Transverse colon (tissue), 4 donors: ENCODE measurements at regions not wholly inside any gene's neighbourhood (a gene's known extent, or its start where the extent isn't known, plus 50 kb on each side); places are given as distances from the start of the nearest gene placed in this dataset.

ENCODE experiments used
- DNase-seq: peaks from one replicate; pipeline ENCODE4 v3.0.0-alpha.2; 2019
- H3K27ac ChIP-seq, 4 donors: fragments of 200-600 bp; sonication (generic); 2 replicates each; pipeline ENCODE4 v1.5.1; 2016 to 2018; ENCODE audit warnings: inconsistent platforms in 4 of 4
- H3K27me3 ChIP-seq: fragments of 200-600 bp; sonication (generic); 2 replicates; pipeline ENCODE4 v1.5.1; 2017; ENCODE audit warnings: inconsistent platforms
- H3K36me3 ChIP-seq, 4 donors: fragments of 200-600 bp; sonication (generic); 2 replicates each; pipeline ENCODE4 v1.5.1; 2017 to 2019; ENCODE audit warnings: inconsistent platforms in 4 of 4
- H3K4me1 ChIP-seq, 4 donors: fragments of 200-600 bp; sonication (generic); 2 replicates each; pipeline ENCODE4 v1.5.1; 2017 to 2020; ENCODE audit warnings: inconsistent platforms in 4 of 4
- H3K4me3 ChIP-seq, 4 donors: fragments of 200-600 bp; sonication (generic); 1 replicate in 1 of 4; 2 replicates in 3 of 4; pipeline versions ENCODE4 v1.5.1 to v1.6.1; 2017 to 2019; ENCODE audit warnings: inconsistent platforms in 4 of 4
- H3K9me3 ChIP-seq, 2 donors: fragments of 200-600 bp; sonication (generic); 2 replicates each; pipeline ENCODE4 v1.5.1; 2017 to 2019; ENCODE audit warnings: inconsistent platforms in 2 of 2
- CTCF ChIP-seq, 5 experiments: fragments of 200-600 bp in 3 of 5; fragments of 450-650 bp in 2 of 5; sonication (generic) in 3 of 5; IDR thresholded peaks; 1 replicate in 2 of 5; 2 replicates in 3 of 5; pipeline ENCODE4 v1.5.1; 2016 to 2017; ENCODE audit warnings: antibody characterized with exemption in 5 of 5, inconsistent platforms in 3 of 5, mild to moderate bottlenecking in 2 of 5, moderate library complexity in 1 of 5
- EP300 ChIP-seq: sonication (generic); formaldehyde crosslinking; IDR thresholded peaks from one replicate; pipeline ENCODE4 v1.6.1; 2017; ENCODE audit warnings: antibody characterized with exemption, low read depth
- POLR2A ChIP-seq: fragments of 450-650 bp; IDR thresholded peaks from one replicate; pipeline ENCODE4 v1.6.1; 2016; ENCODE audit warnings: antibody characterized with exemption, mild to moderate bottlenecking, moderate library complexity
- POLR2AphosphoS5 ChIP-seq, 3 donors: sonication (generic); formaldehyde crosslinking; IDR thresholded peaks; one replicate each; pipeline ENCODE4 v1.6.1; 2016; ENCODE audit warnings: antibody characterized with exemption in 3 of 3
- WGBS, 2 donors: methylation state at CpG; one replicate each; pipeline ENCODE4 v1.1.5; 2018; ENCODE audit warnings: low coverage in 1 of 2; 5-methylcytosine and 5-hydroxymethylcytosine counted together
- in situ Hi-C, 4 donors: fragments of 200-750 bp; cut with MboI; loops; one replicate each; pipeline versions ENCODE4 v1.15.0 to v1.15.1; 2017; ENCODE audit warnings: low sequenced_read_pairs in 3 of 4, low pct_ligation_motif_present in 1 of 4, low pct_unique_long_range_greater_than_20kb in 1 of 4
- intact Hi-C: fragments of 100-400 bp; cut with DNase I; formaldehyde crosslinking; loops from one replicate; pipeline ENCODE4 v1.15.1; 2023; ENCODE audit warnings: low total_unique reads

GRCh38 chr19:27759896-27760295 is 1453.1 kb downstream of the UQCRFS1 start:
- peaks cover 3 to 14% of the 10 kb centered on the region in 2 donors for H3K9me3 ChIP-seq
- no peak overlapping the region for H3K27ac ChIP-seq
- in situ Hi-C loops (no loop called here), intact Hi-C loops (no loop called here)
- WGBS, 2 donors: 95% methylated on average over 6 of the region's 6 CpGs; no CpG with 5 or more reads in 1 of the 2 donors
- DNase-seq: no peak
- TF ChIP-seq EP300: no peak
- TF ChIP-seq CTCF (IDR thresholded peaks at IDR 0.05): no peak
- no peak for TF ChIP-seq POLR2AphosphoS5 (IDR thresholded peaks at IDR 0.05)
- TF ChIP-seq POLR2A: no peak
- no peaks in the 10 kb centered on the region for H3K27me3 ChIP-seq
- H3K4me3 ChIP-seq: no peak overlapping the region
- H3K4me1 ChIP-seq: no peaks in the 10 kb centered on the region
- H3K36me3 ChIP-seq: no peaks in the 10 kb centered on the region

- in situ Hi-C loops: no loop called here
- Histone ChIP-seq H3K4me3 (no peak overlapping the region), H3K27ac (no peak overlapping the region), H3K9me3 (peaks cover 3 to 10% of the 10 kb centered on the region in 2 donors), H3K27me3 (no peaks in the 10 kb centered on the region), H3K36me3 (no peaks in the 10 kb centered on the region), H3K4me1 (no peaks in the 10 kb centered on the region)
- no peak for DNase-seq
- TF ChIP-seq POLR2AphosphoS5 (IDR thresholded peaks at IDR 0.05): no peak
- TF ChIP-seq POLR2A: no peak
- no peak for TF ChIP-seq EP300
- TF ChIP-seq CTCF (IDR thresholded peaks at IDR 0.05): no peak
- intact Hi-C loops: no loop called here
- 73 to 78% methylated on average over 3 to 18 of the region's 18 CpGs for WGBS, 2 donors
Observed at GRCh38 chr19:27758626-27759505, 1454.1 kb downstream of the UQCRFS1 start.

- intact Hi-C loops: no loop called here
- Histone ChIP-seq H3K9me3 (no peaks in the 10 kb centered on the region), H3K36me3 (no peaks in the 10 kb centered on the region), H3K4me3 (no peak overlapping the region), H3K27me3 (no peaks in the 10 kb centered on the region), H3K4me1 (no peaks in the 10 kb centered on the region), H3K27ac (no peak overlapping the region)
- no peak for DNase-seq
- TF ChIP-seq EP300: no peak
- TF ChIP-seq CTCF (IDR thresholded peaks at IDR 0.05): no peak
- TF ChIP-seq POLR2AphosphoS5 (IDR thresholded peaks at IDR 0.05): no peak
- in situ Hi-C loops: no loop called here
- 79 to 100% methylated on average over 1 to 6 of the region's 6 CpGs for WGBS, 2 donors
Observed at GRCh38 chr19:27754700-27755099, 1458.3 kb downstream of the UQCRFS1 start.

GRCh38 chr19:27753622-27754021 is 1459.3 kb downstream of the UQCRFS1 start:
- Histone ChIP-seq H3K36me3 (no peaks in the 10 kb centered on the region), H3K27me3 (no peaks in the 10 kb centered on the region), H3K4me3 (no peak overlapping the region), H3K9me3 (no peaks in the 10 kb centered on the region), H3K4me1 (no peaks in the 10 kb centered on the region), H3K27ac (no peak overlapping the region)
- in situ Hi-C loops: no loop called here
- TF ChIP-seq EP300: no peak
- TF ChIP-seq POLR2AphosphoS5 (IDR thresholded peaks at IDR 0.05): no peak
- TF ChIP-seq POLR2A: no peak
- no peak for TF ChIP-seq CTCF (IDR thresholded peaks at IDR 0.05)
- intact Hi-C loops: no loop called here
- WGBS, 2 donors: 67 to 91% methylated on average over 1 to 4 of the region's 4 CpGs
- DNase-seq: no peak
